Muscle layer of colon (tissue), 2 donors: ENCODE measurements at regions not wholly inside any gene's neighbourhood (a gene's known extent, or its start where the extent isn't known, plus 50 kb on each side); places are given as distances from the start of the nearest gene placed in this dataset.

Experiments used
- H3K27ac ChIP-seq: one replicate; pipeline ENCODE4 v1.7.0; 2013; ENCODE audit warnings: low read depth, mild to moderate bottlenecking, low read length, moderate library complexity
- H3K27me3 ChIP-seq, 2 donors: one replicate each; pipeline ENCODE4 v1.7.0; 2013; ENCODE audit warnings: low read length in 2 of 2, mild to moderate bottlenecking in 2 of 2; ENCODE audit not compliant: insufficient read depth in 2 of 2, control insufficient read depth in 1 of 2
- H3K36me3 ChIP-seq: one replicate; pipeline ENCODE4 v1.7.0; 2013; ENCODE audit warnings: mild to moderate bottlenecking, low read length; ENCODE audit not compliant: insufficient read depth
- H3K4me1 ChIP-seq: one replicate; pipeline ENCODE4 v1.7.0; 2013; ENCODE audit warnings: mild to moderate bottlenecking, low read length; ENCODE audit not compliant: insufficient read depth
- H3K4me3 ChIP-seq, 2 donors: one replicate each; pipeline ENCODE4 v1.7.0; 2013; ENCODE audit warnings: low read length in 2 of 2, low read depth in 1 of 2, mild to moderate bottlenecking in 1 of 2, moderate library complexity in 1 of 2
- H3K9ac ChIP-seq: one replicate; pipeline ENCODE4 v1.7.0; 2013; ENCODE audit warnings: low read length
- H3K9me3 ChIP-seq: one replicate; pipeline ENCODE4 v1.7.0; 2013; ENCODE audit warnings: mild to moderate bottlenecking, low read length
- donor health status: abdominal sarcoma.
- donor health status: Adenocarcinoma of cecum.

DNA sequence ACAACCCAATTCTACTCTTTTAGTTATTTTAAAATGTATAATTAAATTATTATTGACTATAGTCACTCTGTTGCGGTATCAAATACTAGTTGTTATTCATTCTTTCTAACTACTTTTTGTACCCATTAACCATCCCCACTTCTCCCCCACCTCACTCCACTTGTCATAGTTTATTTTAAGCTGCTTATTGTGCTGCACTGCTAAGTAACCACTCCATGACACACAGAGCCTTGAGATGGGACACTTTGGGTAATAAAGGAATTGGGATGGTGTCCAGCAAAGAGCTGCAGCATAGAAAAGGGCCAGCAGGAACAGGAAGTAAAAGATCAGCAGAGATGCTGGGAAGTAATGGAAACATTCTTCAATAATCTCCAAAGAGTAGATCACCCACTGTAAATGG is 123.0 kb downstream of the RPS29 start:
- H3K27me3 ChIP-seq: no peaks in the 10 kb centered on the region
- no peaks in the 10 kb centered on the region for H3K4me1 ChIP-seq
- no peak overlapping the region for H3K9ac ChIP-seq
- H3K4me3 ChIP-seq: no peak overlapping the region
- H3K36me3 ChIP-seq: no peaks in the 10 kb centered on the region
- H3K9me3 ChIP-seq: no peaks in the 10 kb centered on the region
- H3K27ac ChIP-seq: no peak overlapping the region

DNA sequence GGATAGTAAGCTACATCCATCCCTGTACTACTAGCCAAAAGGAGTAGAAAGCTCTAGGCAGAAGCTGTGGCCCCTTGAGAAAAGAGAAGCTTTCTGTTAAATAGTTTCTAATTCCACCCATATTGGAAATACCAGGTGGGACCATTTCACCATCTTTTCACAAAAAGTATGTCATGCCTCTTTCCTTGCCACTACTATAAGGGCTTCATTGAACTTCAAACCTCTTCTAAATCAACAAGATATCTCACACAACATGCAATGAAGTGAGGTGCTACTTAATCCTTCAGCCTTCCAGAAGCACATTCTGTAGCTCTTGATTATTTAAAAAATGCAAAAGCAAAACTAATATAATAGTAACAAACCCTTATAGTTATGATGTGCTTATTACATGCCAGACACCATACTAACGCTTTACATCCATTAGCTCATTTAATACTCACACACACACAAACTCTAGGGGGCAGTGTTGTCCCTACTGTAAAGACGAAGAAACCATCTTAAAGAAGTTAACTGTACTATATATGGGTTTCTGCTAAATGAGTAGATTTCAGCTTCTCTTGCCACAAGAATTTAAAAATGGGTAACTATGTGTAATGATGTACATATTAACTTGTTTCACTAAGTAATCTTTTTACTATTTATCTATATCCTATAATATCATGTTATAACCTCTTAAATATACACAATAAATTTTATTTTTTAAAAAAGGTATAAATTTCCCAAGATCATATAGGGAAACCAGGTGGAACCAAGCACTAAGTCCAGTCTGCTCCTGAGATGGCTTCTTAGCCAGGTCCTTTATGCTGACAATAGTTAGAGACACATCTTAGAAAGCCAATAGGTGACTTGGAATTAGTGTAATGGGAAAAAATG is 124.4 kb downstream of the RPS29 start:
- Histone ChIP-seq H3K4me3 (no peak overlapping the region), H3K9me3 (no peaks in the 10 kb centered on the region), H3K27me3 (no peaks in the 10 kb centered on the region), H3K27ac (no peak overlapping the region), H3K4me1 (no peaks in the 10 kb centered on the region), H3K36me3 (no peaks in the 10 kb centered on the region), H3K9ac (no peak overlapping the region)

DNA sequence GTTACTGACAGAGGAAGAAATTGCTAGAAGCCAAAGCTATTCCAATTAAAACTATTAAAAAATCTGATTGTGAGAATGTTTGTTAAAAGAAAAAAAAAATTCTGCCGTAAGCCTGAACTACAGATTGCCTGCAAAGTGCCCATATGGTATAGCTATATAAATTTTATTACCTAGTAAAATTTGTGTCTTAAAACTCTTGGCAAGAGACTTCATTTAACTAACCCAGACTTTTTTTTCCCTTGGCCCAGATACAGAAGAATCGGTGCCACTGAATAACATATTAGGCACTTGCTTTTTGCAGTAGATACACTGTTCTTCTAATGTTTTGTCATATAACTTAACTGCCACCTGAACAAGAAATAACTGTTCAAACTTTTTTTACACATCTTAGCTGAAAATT is 125.5 kb downstream of the RPS29 start:
- H3K9me3 ChIP-seq: no peaks in the 10 kb centered on the region
- no peaks in the 10 kb centered on the region for H3K4me1 ChIP-seq
- no peak overlapping the region for H3K9ac ChIP-seq
- H3K27ac ChIP-seq: no peak overlapping the region
- H3K27me3 ChIP-seq: no peaks in the 10 kb centered on the region
- no peak overlapping the region for H3K4me3 ChIP-seq
- H3K36me3 ChIP-seq: no peaks in the 10 kb centered on the region

DNA sequence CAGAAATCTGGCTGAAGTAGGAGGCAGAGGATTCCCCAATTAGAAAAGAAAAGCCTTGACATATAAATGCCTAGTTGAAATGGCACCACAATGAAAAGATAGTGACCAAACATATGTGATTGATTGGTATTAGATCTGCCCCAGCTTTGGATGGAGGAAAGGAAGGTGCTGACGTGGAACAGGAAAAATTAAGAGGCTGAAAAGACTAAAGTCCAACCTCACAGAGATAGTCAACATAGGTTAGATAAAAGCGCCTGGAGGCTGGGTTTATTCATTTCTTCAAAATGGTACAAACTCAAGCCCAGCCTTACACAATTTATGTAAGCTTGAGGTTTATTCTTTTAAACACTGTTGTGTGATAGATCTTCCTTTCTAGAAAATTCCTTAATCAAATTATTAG is 129.6 kb downstream of the RPS29 start:
- Histone ChIP-seq H3K4me3 (no peak overlapping the region), H3K4me1 (no peaks in the 10 kb centered on the region), H3K36me3 (no peaks in the 10 kb centered on the region), H3K27ac (no peak overlapping the region), H3K27me3 (no peaks in the 10 kb centered on the region), H3K9me3 (no peaks in the 10 kb centered on the region), H3K9ac (no peak overlapping the region)

DNA sequence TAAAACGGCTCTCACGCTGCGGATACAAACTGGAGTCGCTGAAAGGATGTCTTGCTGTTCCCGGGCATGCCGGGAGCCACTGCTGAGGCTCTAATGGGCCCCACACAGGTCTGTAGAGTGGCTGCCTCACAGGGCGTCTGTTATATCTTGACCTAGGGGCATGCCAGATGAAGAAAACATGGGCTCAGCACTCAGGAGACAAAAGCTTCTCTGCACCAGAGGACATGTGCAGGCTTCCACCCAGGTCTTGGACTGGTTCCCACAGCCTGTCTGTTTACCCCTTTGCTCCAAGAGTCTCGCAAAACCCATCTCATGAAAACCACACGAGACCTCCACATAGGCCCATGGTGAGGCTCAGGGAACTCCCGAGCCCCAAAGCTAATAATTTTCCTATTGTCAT is 134.2 kb downstream of the RPS29 start:
- Histone ChIP-seq H3K4me1 (no peaks in the 10 kb centered on the region), H3K9ac (no peak overlapping the region), H3K27me3 (no peaks in the 10 kb centered on the region), H3K27ac (no peak overlapping the region), H3K4me3 (no peak overlapping the region), H3K9me3 (no peaks in the 10 kb centered on the region), H3K36me3 (no peaks in the 10 kb centered on the region)

DNA sequence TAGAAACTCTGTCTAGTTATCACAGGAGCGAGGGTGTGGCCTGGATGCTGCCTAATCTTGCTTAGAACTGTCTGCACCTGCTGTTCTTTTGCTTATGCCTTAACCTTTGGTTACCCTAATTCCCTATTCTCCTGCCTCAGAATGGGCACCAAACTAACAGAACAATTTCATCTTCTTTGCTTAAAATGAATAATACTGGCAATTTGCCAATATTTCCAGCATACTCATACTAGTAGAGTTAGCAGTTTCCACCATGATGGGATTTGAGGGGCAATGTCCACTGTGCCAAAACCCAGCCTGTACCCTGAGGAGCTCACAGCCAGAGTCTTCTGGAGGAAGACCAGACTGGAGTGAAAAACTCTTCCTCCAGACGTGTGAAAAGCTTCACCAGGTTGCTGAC is 136.4 kb downstream of the RPS29 start:
- H3K27me3 ChIP-seq: no peaks in the 10 kb centered on the region
- H3K4me1 ChIP-seq: no peaks in the 10 kb centered on the region
- H3K9me3 ChIP-seq: no peaks in the 10 kb centered on the region
- H3K9ac ChIP-seq: no peak overlapping the region
- H3K36me3 ChIP-seq: no peaks in the 10 kb centered on the region
- no peak overlapping the region for H3K4me3 ChIP-seq
- H3K27ac ChIP-seq: no peak overlapping the region

DNA sequence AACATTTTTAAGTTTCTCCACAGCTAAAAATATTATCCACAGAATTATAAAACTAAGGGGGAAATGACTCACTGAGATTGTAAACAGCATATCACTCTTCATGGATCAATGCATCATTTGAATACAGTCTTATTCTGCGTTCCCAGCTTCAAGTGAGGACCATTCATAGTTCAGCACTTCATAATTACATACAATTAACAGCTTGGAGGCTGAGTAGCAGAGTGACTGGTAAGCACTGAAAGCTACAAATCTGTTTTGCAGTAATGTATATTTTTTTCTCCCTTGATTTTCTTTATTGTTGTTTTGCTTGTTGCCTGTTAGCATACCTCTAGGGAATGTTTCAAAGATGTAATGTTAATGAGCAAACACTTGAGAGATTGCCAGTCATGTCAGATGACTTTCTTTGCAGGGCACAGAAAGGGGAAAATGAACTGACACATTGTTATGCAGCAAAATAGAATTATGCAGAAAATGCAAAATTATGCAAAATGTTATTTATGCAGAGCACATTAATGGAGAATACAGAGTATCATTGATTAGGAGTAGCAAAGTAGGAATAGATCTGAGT is 138.6 kb downstream of the RPS29 start:
- H3K4me3 ChIP-seq: no peak overlapping the region
- H3K9ac ChIP-seq: no peak overlapping the region
- H3K9me3 ChIP-seq: no peaks in the 10 kb centered on the region
- no peaks in the 10 kb centered on the region for H3K4me1 ChIP-seq
- no peaks in the 10 kb centered on the region for H3K36me3 ChIP-seq
- H3K27me3 ChIP-seq: no peaks in the 10 kb centered on the region
- no peak overlapping the region for H3K27ac ChIP-seq

DNA sequence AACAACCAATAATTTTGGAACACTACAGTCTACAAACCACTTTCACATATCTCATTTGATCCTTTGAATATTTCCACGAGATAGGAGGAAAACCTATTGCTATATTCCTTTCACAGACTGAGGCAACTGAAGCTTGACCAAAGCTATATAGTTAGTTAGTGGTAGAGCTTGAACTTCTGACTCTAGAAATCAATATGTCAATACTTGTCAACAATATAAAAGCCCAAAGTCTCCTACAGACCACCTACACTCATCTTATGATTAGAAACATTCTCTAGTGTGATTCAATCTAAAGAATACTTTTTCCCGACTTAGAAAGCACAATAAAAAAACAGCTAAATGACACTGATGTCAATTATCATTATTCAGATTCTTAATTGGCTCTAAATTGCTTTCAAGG is 139.4 kb downstream of the RPS29 start:
- H3K4me3 ChIP-seq: no peak overlapping the region
- H3K9me3 ChIP-seq: no peaks in the 10 kb centered on the region
- no peaks in the 10 kb centered on the region for H3K27me3 ChIP-seq
- H3K4me1 ChIP-seq: no peaks in the 10 kb centered on the region
- no peak overlapping the region for H3K9ac ChIP-seq
- no peak overlapping the region for H3K27ac ChIP-seq
- no peaks in the 10 kb centered on the region for H3K36me3 ChIP-seq

DNA sequence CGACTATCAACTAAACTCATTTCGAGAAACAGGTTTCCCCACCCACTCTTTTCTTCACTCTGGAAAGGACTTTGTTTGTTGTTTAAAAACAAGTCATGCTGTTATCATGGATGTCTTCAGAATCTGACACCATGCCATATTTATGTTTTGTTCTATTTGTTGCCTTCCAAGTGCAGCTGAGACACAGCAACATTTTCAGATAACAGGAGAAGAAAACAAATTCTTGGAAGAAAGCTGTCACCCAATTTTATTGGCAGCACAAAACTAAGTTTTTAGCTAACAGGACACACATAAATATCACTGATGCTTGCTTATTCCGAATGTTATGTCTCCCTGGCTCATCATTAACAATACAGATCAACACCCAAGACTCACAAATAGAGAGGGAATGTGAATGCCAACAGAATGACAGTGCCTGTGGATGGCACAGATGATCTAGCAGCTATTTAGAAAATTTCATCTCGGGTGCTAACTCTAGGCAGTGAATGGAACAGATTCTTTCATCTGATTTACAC is 147.9 kb downstream of the RPS29 start:
- Histone ChIP-seq H3K27ac (no peak overlapping the region), H3K4me3 (no peak overlapping the region), H3K9ac (no peak overlapping the region), H3K9me3 (no peaks in the 10 kb centered on the region), H3K27me3 (no peaks in the 10 kb centered on the region), H3K4me1 (no peaks in the 10 kb centered on the region), H3K36me3 (no peaks in the 10 kb centered on the region)

DNA sequence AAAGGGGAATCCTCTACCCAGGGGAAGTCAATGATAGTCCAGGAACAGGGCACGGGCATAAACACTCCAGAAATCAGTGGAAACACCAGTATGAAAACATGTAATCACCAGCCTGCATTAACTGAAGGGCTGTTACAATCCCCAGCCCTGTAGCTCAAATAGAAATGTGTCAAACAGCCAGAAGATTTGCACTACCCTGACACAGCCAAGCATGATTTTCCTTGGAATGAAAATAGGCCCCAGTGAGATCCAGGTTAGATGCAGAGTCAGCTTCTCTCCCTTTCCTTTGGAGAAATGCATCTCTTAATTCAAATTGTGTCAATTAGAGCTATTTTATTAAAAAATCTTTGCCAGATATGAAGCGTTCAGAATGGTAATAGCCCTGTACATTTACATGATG is 158.1 kb downstream of the RPS29 start:
- H3K9ac ChIP-seq: no peak overlapping the region
- H3K27me3 ChIP-seq: no peaks in the 10 kb centered on the region
- H3K9me3 ChIP-seq: no peaks in the 10 kb centered on the region
- H3K27ac ChIP-seq: no peak overlapping the region
- no peaks in the 10 kb centered on the region for H3K36me3 ChIP-seq
- no peaks in the 10 kb centered on the region for H3K4me1 ChIP-seq
- H3K4me3 ChIP-seq: no peak overlapping the region

DNA sequence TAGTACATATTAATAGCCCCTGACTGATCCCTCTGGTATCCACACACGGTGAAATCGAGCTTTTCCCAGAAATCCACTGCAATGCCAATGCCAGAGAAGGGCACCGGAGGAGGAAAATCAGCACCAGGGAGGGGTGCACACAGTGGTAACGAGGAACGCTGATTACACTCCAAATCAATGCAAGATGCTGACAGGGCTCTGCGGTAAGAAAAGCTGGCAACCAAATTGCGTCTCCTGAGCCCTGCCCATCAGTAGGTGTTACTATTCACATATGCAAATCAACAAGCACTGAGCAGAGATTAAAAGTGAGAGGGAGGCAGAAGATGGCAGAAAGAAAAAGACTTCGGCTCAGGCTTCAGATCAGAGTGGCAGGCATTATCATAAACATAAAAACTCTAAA is 159.1 kb downstream of the RPS29 start:
- Histone ChIP-seq H3K9me3 (no peaks in the 10 kb centered on the region), H3K4me3 (no peak overlapping the region), H3K4me1 (no peaks in the 10 kb centered on the region), H3K27ac (no peak overlapping the region), H3K27me3 (no peaks in the 10 kb centered on the region), H3K9ac (no peak overlapping the region), H3K36me3 (no peaks in the 10 kb centered on the region)

DNA sequence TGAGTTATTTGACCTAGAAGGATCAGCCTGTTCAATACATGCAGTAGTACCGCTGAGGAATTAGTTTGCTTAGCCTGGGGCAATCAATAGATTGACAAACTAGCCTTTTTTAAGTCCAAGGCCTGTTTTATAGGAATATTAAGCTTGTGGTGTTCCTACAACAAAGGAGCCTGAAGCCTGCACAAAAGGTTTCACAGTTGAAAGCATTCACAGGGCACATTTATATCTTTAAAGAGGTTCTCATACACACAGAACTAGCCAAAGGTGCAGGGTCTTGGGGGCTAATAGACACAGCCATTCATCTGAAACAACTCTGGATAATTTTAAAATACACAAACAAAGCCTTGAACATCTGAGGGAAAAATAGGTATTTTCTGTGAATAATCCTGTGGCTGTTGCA is 160.3 kb downstream of the RPS29 start:
- no peaks in the 10 kb centered on the region for H3K9me3 ChIP-seq
- no peak overlapping the region for H3K27ac ChIP-seq
- H3K9ac ChIP-seq: no peak overlapping the region
- no peak overlapping the region for H3K4me3 ChIP-seq
- H3K27me3 ChIP-seq: no peaks in the 10 kb centered on the region
- no peaks in the 10 kb centered on the region for H3K4me1 ChIP-seq
- H3K36me3 ChIP-seq: no peaks in the 10 kb centered on the region
